ENCODE measurements at regions not wholly inside any gene's neighbourhood (a gene's known extent, or its start where the extent isn't known, plus 50 kb on each side); places are given as distances from the start of the nearest gene placed in this dataset.

DNA sequence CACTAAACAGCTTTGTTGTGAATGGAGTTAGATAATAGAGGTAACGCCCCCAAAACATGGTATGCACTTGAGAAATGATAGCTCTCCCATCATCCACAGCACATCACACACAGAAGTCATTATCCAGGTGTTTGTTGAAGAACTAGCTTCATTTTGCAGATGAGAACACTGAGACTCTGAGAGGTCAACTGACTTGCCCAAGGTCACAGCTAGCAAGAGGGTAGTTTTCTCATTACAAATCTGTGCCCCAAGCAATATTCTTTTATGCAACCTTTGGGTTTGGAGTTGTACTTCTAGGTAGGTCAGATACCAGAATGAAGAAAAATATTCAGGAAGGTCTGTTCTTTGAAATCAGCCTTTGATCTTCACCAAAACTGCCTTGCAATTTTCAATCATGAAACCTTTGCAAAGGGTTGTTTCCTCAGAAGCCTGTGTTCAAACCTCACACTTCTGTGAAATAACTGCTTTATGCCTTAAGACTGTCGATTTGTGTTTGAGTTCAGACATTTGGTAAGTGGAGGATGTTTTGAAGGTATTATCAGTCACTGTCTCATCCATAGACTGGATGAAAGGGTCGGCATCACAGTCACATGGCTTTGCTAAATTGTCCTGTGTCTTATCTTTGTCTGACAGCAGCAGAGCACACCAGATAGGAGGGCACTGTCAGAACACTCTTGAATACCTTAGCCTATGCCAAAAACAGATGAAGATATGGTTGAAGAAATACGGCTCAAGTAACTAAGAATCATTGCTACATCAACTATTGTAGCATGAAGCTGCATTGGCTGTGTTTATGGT is 233.2 kb upstream of the BTG1 start:
- TF ChIP-seq GATA3 (IDR thresholded peaks at IDR 0.05; ENCODE audit: low read depth, low read length) (no peak), GATA2 (IDR thresholded peaks at IDR 0.05; ENCODE audit: low read depth, low read length) (no peak)
